ENCODE measurements at regions not wholly inside any gene's neighbourhood (a gene's known extent, or its start where the extent isn't known, plus 50 kb on each side); places are given as distances from the start of the nearest gene placed in this dataset.
"Not testable (repeated sequence)": the region's sequence is repeated elsewhere in the genome, so short reads cannot be mapped to it uniquely, and the experiment has no call there.

DNA sequence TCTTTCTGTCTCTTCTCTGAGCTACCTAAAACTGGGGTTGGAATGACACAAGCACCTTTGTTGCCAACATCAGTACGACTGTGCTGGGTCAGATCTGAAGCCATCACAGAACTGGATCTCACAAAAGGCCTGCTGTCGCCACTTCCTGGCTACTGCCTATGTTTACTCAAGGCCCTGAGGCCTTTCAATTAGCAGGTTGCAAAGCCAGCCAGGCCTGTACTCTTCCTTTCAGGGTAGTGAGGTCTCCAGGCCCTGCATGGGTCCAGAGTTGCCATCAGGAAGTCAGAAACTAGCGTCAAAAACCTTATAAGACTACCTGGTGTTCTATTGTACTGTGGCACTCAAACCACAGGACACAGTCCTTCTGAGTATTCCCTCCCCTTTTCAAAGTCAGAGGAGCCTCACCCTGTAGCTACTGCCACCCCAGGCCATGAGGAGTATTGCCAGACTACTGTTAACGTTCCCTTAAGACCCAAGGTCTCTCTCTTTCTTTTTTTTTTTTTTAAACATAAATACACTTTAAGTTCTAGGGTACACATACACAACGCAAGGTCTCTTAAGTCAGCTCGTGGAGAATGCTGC lies 937.4 kb upstream of the GJE1 start:
- in situ Hi-C loops (cut with MboI; ENCODE audit: low sequenced_read_pairs): no loop called here
- H3K9me3 ChIP-seq: no peaks in the 10 kb centered on the region

DNA sequence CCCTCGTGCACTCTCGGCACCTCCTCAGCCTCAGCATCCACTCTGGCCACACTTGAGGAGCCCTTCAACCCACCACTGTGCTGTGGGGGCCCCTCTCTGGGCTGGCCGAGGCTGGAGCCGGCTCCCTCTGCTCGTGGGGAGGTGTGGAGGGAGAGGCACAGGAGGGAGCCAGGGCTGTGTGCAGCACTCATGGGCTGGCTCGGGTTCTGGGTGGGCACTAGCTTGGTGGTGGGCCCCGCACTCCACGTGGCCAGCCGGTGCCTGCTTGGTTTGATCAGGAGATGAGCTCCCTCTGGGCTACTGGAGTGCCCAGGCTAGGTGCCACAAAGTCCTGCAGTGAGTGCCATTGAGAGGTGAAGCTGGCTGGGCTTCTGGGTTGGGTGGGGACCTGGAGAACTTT lies 949.4 kb upstream of the GJE1 start:
- no peaks in the 10 kb centered on the region for H3K27me3 ChIP-seq (ENCODE audit: low read depth)
- in situ Hi-C loops (cut with MboI; ENCODE audit: low sequenced_read_pairs): no loop called here
- no peak for DNase-seq (ENCODE audit: low spot score in 2 of 2)
- H3K4me3 ChIP-seq: no peak overlapping the region
- H3K4me1 ChIP-seq: no peaks in the 10 kb centered on the region
- no peaks in the 10 kb centered on the region; the same call in 1 of the 2 replicates for H3K9me3 ChIP-seq
- no peaks in the 10 kb centered on the region for H3K36me3 ChIP-seq (replicated peaks)

More for the DNA sequence above, 937.4 kb upstream of the GJE1 start:
- Histone ChIP-seq H3K36me3 (replicated peaks) (no peaks in the 10 kb centered on the region), H3K4me3 (no peak overlapping the region), H3K4me1 (no peaks in the 10 kb centered on the region), H3K27me3 (ENCODE audit: low read depth) (no peaks in the 10 kb centered on the region)
- peak in 1 of 2 experiments; percentile 12 for DNase-seq (ENCODE audit: low spot score in 2 of 2)

DNA sequence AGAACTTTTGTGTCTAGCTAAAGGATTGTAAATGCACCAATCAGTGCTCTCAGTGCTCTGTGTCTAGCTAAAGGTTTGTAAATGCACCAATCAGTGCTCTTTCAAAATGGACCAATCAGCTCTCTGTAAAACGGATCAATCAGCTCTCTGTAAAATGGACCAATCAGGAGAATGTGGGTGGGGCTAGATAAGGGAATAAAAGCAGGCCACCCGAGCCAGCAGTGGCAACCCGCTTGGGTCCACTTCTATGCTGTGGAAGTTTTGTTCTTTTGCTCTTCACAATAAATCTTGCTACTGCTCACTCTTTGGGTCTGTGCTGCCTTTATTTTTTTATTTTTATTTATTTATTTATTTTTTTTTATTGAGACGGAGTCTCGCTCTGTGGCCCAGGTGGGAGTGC lies 957.3 kb upstream of the GJE1 start:
- DNase-seq (ENCODE audit: low spot score in 2 of 2); H3K36me3 ChIP-seq (replicated peaks); in situ Hi-C loops (cut with MboI; ENCODE audit: low sequenced_read_pairs); H3K27me3 ChIP-seq (ENCODE audit: low read depth); H3K4me1 ChIP-seq; H3K9me3 ChIP-seq; H3K4me3 ChIP-seq: not testable (repeated sequence)

DNA sequence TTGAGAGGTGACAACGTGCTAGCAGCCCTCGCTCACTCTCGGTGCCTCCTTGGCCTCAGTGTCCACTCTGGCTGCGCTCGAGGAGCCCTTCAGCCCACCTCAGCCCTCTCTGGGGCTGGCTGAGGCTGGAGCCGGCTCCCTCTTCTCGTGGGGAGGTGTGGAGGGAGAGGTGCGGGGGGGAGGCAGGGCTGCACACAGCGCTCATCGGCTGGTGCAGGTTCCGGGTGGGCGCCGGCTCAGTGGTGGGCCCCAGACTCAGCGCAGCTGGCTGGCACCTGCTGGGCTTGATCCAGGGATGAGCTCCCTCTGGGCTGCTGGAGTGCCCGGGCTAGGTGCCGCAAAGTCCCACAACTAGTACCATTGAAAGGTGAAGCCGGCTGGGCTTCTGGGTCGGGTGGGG lies 957.8 kb upstream of the GJE1 start:
- H3K27me3 ChIP-seq (ENCODE audit: low read depth): no peaks in the 10 kb centered on the region
- H3K36me3 ChIP-seq (replicated peaks): no peaks in the 10 kb centered on the region
- H3K9me3 ChIP-seq: no peaks in the 10 kb centered on the region
- H3K4me3 ChIP-seq: no peak overlapping the region
- H3K4me1 ChIP-seq: no peaks in the 10 kb centered on the region
- no peak for DNase-seq (ENCODE audit: low spot score in 2 of 2)
- in situ Hi-C loops (cut with MboI; ENCODE audit: low sequenced_read_pairs): no loop called here

DNA sequence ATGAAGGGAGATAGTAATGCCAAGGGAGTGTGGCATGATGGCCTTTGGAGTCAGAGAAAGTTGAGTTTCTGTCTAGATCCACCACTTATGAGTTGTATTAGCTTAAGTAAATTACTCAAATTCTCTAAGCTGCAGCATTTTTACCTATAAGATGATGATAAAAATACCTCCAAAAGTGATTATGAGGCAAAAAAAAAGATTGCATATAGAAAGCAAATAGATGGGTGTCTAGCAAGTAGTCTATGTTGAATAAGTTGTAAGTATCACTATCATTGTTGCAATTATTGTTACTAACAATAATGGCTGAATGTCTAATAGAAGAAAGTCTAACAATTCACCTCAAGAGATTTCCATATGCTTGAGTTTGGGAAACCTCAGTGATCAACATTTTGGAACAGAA lies 959.2 kb upstream of the GJE1 start:
- in situ Hi-C loops (cut with MboI; ENCODE audit: low sequenced_read_pairs): no loop called here

DNA sequence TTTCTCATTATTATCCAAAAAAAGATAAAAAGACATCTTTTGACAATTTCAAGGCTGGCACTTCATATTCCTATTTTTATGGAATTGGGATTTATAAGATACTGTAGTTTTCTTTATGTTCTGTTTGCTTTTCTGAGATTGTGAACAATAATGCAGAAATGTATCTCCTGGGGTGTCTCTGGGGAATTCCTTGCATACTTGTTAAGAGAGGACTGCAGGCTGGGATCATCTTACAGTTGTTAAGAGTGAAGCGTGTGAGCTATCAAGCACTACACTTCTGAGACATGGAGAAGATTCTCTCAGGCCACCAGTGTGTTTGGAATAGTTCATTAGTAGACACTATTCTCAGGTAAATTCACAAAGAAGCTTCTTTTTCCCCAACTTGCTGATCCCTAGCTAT lies 963.3 kb upstream of the GJE1 start:
- H3K4me3 ChIP-seq: no peak overlapping the region
- H3K9me3 ChIP-seq: no peaks in the 10 kb centered on the region
- peaks cover 5% of the 10 kb centered on the region for H3K4me1 ChIP-seq
- H3K36me3 ChIP-seq (replicated peaks): no peaks in the 10 kb centered on the region
- no peaks in the 10 kb centered on the region for H3K27me3 ChIP-seq (ENCODE audit: low read depth)
- DNase-seq (ENCODE audit: low spot score in 2 of 2): no peak
- in situ Hi-C loops (cut with MboI; ENCODE audit: low sequenced_read_pairs): no loop called here

More for the DNA sequence above, 959.2 kb upstream of the GJE1 start:
- Histone ChIP-seq H3K27me3 (ENCODE audit: low read depth) (no peaks in the 10 kb centered on the region), H3K4me1 (peaks cover 5% of the 10 kb centered on the region), H3K4me3 (no peak overlapping the region), H3K9me3 (no peaks in the 10 kb centered on the region), H3K36me3 (replicated peaks) (no peaks in the 10 kb centered on the region)
- DNase-seq (ENCODE audit: low spot score in 2 of 2): no peak

DNA sequence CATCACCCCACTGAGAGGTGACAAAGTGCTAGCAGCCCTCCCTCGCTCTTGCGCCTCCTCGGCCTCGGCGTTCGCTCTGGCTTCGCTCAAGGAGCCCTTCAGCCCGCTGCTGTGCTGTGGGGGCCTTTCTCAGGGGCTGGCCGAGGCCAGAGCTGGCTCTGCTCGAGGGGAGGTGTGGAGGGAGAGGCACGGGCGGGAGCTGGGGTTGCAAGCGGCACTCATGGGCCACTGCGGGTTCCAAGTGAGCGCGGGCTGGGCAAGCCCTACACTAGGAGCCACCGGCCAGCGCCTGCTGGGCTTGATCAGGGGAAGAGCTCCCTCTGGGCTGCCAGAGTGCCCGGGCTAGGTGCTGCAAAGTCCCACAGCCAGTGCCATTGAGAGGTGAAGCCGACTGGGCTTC lies 964.8 kb upstream of the GJE1 start:
- no peaks in the 10 kb centered on the region for H3K9me3 ChIP-seq
- no peaks in the 10 kb centered on the region for H3K36me3 ChIP-seq (replicated peaks)
- peaks cover 5% of the 10 kb centered on the region for H3K4me1 ChIP-seq
- H3K27me3 ChIP-seq (ENCODE audit: low read depth): no peaks in the 10 kb centered on the region
- in situ Hi-C loops (cut with MboI; ENCODE audit: low sequenced_read_pairs): no loop called here
- no peak for DNase-seq (ENCODE audit: low spot score in 2 of 2)
- no peak overlapping the region for H3K4me3 ChIP-seq

DNA sequence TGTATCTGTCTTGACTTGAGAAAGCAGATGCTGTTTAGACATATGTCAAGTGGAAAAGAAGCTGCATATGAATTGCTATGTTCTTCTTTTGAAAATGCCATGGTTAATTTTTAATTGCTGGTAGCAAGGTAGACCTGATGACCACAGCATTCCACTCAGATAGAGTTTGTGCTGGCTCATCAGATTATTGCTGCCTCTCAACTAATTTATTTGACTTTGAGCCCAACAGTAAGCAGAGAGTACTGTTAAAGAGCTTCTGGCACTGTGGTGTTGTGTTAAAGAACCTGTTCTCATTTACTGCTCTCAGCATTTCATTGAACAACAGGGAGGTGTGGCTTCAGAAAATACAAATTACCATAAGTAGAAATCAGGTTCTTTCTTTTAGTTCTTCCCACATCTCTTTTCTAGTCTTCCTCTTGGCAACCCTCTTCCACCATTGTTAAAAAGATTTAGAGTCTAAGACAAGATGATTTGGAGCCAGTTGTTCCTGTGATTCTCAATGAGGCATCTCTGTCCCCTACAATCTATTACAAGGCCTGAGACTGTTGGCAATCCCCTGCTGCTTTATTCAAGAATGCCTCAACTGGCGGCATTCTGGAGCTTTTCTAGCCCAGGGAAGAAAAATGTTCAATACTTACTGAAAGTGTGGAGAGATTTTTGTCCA lies 967.6 kb upstream of the GJE1 start:
- H3K4me3 ChIP-seq: no peak overlapping the region
- DNase-seq (ENCODE audit: low spot score in 2 of 2): no peak
- in situ Hi-C loops (cut with MboI; ENCODE audit: low sequenced_read_pairs): no loop called here

DNA sequence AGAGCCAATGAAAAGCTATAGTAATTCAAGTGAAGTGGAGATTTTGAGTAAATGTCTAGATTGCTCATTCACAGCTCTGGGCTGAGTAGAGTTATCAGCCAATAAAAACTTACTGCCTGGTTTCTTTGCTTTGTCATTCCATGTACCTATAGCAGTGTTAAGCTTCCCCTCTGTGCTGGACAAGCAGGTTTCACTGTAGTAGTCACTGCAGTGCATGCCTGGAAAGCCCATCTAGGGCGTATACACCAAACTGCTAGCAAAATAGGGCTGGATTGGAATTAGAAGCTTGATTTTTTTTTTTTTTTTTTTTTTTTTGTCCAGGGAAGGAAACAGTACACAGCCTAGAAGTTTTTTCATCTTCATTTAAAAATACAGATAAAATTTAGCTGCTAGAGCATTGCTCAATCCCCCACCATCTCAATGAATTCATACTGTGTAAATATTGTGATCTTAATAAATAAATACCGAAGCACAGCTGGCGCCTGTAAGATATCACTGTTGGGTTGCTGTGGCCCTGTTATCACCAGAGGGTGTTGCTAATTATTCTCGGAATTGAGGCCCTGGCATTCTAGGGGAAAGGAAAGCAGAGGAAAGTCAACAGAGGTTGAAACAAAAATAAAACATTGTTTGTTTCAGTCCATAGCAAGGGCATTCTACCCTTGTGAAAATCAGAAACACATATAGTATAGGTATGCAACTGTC lies 968.5 kb upstream of the GJE1 start:
- H3K9me3 ChIP-seq: no peaks in the 10 kb centered on the region
- peaks cover 6% of the 10 kb centered on the region for H3K4me1 ChIP-seq
- no peak for DNase-seq (ENCODE audit: low spot score in 2 of 2)
- no peaks in the 10 kb centered on the region for H3K27me3 ChIP-seq (ENCODE audit: low read depth)
- H3K36me3 ChIP-seq (replicated peaks): no peaks in the 10 kb centered on the region
- in situ Hi-C loops (cut with MboI; ENCODE audit: low sequenced_read_pairs): no loop called here
- no peak overlapping the region for H3K4me3 ChIP-seq

More for the DNA sequence above, 967.6 kb upstream of the GJE1 start:
- Histone ChIP-seq H3K9me3 (no peaks in the 10 kb centered on the region), H3K27me3 (ENCODE audit: low read depth) (no peaks in the 10 kb centered on the region), H3K4me1 (peaks cover 10% of the 10 kb centered on the region), H3K36me3 (replicated peaks) (no peaks in the 10 kb centered on the region)

DNA sequence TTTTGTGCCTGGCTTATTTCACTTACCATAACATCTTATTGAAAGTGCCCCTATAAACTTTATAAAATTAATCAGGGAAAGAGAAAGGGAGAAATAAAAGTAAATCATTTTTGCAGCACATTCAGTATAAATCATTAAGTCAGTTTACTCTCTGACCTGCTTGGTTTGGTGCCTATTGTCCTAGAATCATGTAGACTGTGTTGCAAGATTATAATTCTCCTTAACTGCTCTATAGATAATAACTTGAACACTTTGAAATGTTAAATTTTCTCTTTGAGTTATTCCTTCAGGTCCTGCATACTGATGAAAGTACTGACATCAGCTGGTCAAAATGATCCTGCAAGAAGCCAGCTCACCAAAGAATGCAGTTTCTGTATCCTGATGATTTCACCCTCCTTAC lies 969.6 kb upstream of the GJE1 start:
- peaks cover 5% of the 10 kb centered on the region for H3K4me1 ChIP-seq
- in situ Hi-C loops (cut with MboI; ENCODE audit: low sequenced_read_pairs): no loop called here
- no peak for DNase-seq (ENCODE audit: low spot score in 2 of 2)

DNA sequence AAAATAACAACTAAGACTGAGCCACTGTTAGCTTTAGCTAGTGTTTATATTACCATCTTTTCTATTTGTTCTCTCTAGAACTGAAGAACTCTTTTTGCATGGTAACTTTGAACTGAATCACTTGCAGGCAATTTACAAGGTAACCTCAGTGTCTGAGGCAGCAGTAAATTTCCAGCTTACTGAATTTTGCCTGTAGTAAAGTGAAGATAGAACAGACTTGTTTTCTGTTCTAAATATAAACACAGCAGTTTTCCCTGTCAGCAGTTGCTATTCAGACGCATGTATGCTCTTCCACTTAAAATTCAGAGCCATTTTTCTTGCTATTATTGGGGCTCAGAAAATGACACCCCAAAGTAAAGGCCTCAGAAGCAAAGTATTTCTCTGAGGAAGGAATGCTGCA lies 974.0 kb upstream of the GJE1 start:
- no peak for DNase-seq (ENCODE audit: low spot score in 2 of 2)
- in situ Hi-C loops (cut with MboI; ENCODE audit: low sequenced_read_pairs): no loop called here
- H3K9me3 ChIP-seq: peaks cover 5% of the 10 kb centered on the region; the same call in 1 of the 2 replicates
- no peaks in the 10 kb centered on the region for H3K27me3 ChIP-seq (ENCODE audit: low read depth)
- no peaks in the 10 kb centered on the region for H3K36me3 ChIP-seq (replicated peaks)
- no peak overlapping the region for H3K4me3 ChIP-seq
- peaks cover 8% of the 10 kb centered on the region for H3K4me1 ChIP-seq

More for the DNA sequence above, 969.6 kb upstream of the GJE1 start:
- no peaks in the 10 kb centered on the region for H3K27me3 ChIP-seq (ENCODE audit: low read depth)
- H3K36me3 ChIP-seq (replicated peaks): no peaks in the 10 kb centered on the region
- H3K9me3 ChIP-seq: no peaks in the 10 kb centered on the region
- H3K4me3 ChIP-seq: no peak overlapping the region

DNA sequence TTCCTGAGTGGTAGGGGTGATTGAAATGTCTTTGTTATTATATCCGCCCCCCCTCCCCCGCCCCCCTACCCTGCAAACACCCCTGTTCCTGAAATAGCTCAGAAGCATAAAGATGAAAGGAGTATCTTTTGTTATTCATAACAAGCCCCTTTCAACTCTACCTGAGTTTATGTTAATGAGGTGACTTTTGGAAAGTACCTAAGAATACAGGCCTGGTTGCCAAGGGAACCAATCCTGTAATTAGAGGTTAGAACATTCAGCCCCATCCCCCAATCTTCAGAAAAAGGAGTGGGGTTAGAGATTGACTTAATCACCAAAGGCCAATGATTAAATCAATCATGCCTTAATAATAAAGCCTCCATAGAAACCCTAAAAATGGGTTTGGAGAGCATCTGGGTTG lies 979.2 kb upstream of the GJE1 start:
- Histone ChIP-seq H3K9me3 (peaks cover 5% of the 10 kb centered on the region; the same call in 1 of the 2 replicates), H3K4me3 (no peak overlapping the region), H3K27me3 (ENCODE audit: low read depth) (no peaks in the 10 kb centered on the region), H3K4me1 (peaks cover 23% of the 10 kb centered on the region), H3K36me3 (replicated peaks) (no peaks in the 10 kb centered on the region)
- in situ Hi-C loops (cut with MboI; ENCODE audit: low sequenced_read_pairs): no loop called here
- peak; percentile 70 to 83 for DNase-seq (ENCODE audit: low spot score in 2 of 2)

DNA sequence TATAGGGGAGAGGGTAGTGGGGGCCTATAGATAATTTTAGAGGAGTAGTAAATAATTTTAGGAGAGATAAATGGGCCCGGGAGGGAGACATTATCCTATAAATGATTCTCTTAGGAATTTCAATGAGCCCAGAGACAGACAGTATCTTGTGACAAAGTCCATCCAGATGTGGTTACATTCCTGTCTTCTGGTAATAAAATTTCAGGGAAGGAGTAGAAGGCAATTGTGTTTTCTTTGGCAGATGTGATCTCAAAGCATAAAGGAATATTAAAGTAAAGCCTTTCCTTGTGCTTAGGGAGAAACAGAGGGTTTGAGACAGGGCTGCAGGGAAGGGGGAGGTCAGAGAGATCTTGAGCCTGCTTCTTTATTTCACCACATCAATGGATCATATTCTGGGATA lies 979.8 kb upstream of the GJE1 start:
- Histone ChIP-seq H3K27me3 (ENCODE audit: low read depth) (no peaks in the 10 kb centered on the region), H3K9me3 (peaks cover 5% of the 10 kb centered on the region; the same call in 1 of the 2 replicates), H3K4me3 (no peak overlapping the region), H3K36me3 (replicated peaks) (no peaks in the 10 kb centered on the region), H3K4me1 (peaks cover 23% of the 10 kb centered on the region)
- peak in 1 of 2 experiments; percentile 29 for DNase-seq (ENCODE audit: low spot score in 2 of 2)
- in situ Hi-C loops (cut with MboI; ENCODE audit: low sequenced_read_pairs): no loop called here

DNA sequence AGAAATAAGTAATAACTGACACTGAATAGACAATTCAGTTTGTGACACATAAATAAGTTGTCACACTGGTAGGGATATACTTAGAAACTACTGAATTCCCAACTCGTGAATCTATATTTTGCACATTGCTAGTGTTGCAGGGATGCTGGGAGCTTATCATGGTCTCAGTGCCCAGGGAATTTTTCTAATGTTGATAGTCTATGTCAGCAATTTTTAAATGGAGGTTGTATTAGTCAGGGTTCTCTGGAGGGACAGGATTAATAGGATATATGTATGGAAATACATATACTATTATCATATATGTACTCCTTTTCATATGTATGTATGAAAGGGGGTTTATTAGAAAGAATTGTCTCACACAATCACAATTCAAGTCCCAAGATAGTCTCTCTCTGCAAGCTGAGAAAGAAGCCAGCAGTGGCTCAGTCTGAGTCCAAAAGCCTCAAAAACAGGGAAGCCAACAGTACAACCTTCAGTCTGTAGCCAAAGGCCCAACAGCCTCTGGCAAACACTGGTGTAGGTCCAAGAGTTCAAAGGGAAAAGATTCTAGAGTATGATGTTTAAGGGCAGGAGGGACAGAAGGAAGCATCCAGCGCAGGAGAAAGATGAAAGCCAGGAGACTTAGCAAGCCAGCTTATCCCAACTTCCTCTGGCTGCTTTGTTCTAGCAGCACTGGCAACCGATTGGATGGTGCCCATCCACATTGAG lies 980.9 kb upstream of the GJE1 start:
- H3K36me3 ChIP-seq (replicated peaks): no peaks in the 10 kb centered on the region
- in situ Hi-C loops (cut with MboI; ENCODE audit: low sequenced_read_pairs): no loop called here

More for the DNA sequence above, 980.9 kb upstream of the GJE1 start:
- peak in 1 of 2 experiments; percentile 61 for DNase-seq (ENCODE audit: low spot score in 2 of 2)
- Histone ChIP-seq H3K9me3 (peaks cover 5% of the 10 kb centered on the region; the same call in 1 of the 2 replicates), H3K4me3 (no peak overlapping the region), H3K4me1 (peaks cover 23% of the 10 kb centered on the region), H3K27me3 (ENCODE audit: low read depth) (no peaks in the 10 kb centered on the region)
